ENCODE measurements at regions not wholly inside any gene's neighbourhood (a gene's known extent, or its start where the extent isn't known, plus 50 kb on each side); places are given as distances from the start of the nearest gene placed in this dataset.

- TF ChIP-seq TAF1 (IDR thresholded peaks at IDR 0.05; ENCODE audit: borderline replicate concordance, low read depth, low read length): no peak
- TF ChIP-seq POLR2AphosphoS5 (IDR thresholded peaks at IDR 0.05; ENCODE audit: low read depth, low read length): no peak
- TF ChIP-seq POLR2A (IDR thresholded peaks at IDR 0.05; ENCODE audit: low read depth, low read length): no peak
Observed at GRCh38 chr1:221527302-221527701, 214.6 kb downstream of the DUSP10 start.
